ENCODE measurements at regions not wholly inside any gene's neighbourhood (a gene's known extent, or its start where the extent isn't known, plus 50 kb on each side); places are given as distances from the start of the nearest gene placed in this dataset.

GRCh38 chr5:68898951-68899471 lies 194.8 kb upstream of the SLC30A5 start:
- TF ChIP-seq, protein P1, sequence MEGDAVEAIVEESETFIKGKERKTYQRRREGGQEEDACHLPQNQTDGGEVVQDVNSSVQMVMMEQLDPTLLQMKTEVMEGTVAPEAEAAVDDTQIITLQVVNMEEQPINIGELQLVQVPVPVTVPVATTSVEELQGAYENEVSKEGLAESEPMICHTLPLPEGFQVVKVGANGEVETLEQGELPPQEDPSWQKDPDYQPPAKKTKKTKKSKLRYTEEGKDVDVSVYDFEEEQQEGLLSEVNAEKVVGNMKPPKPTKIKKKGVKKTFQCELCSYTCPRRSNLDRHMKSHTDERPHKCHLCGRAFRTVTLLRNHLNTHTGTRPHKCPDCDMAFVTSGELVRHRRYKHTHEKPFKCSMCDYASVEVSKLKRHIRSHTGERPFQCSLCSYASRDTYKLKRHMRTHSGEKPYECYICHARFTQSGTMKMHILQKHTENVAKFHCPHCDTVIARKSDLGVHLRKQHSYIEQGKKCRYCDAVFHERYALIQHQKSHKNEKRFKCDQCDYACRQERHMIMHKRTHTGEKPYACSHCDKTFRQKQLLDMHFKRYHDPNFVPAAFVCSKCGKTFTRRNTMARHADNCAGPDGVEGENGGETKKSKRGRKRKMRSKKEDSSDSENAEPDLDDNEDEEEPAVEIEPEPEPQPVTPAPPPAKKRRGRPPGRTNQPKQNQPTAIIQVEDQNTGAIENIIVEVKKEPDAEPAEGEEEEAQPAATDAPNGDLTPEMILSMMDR (conservative IDR thresholded peaks at IDR 0.05), result no peak
- TF ChIP-seq ZFX (IDR thresholded peaks at IDR 0.05), result no peak
- H3K27ac ChIP-seq, result no peak overlapping the region

DNA sequence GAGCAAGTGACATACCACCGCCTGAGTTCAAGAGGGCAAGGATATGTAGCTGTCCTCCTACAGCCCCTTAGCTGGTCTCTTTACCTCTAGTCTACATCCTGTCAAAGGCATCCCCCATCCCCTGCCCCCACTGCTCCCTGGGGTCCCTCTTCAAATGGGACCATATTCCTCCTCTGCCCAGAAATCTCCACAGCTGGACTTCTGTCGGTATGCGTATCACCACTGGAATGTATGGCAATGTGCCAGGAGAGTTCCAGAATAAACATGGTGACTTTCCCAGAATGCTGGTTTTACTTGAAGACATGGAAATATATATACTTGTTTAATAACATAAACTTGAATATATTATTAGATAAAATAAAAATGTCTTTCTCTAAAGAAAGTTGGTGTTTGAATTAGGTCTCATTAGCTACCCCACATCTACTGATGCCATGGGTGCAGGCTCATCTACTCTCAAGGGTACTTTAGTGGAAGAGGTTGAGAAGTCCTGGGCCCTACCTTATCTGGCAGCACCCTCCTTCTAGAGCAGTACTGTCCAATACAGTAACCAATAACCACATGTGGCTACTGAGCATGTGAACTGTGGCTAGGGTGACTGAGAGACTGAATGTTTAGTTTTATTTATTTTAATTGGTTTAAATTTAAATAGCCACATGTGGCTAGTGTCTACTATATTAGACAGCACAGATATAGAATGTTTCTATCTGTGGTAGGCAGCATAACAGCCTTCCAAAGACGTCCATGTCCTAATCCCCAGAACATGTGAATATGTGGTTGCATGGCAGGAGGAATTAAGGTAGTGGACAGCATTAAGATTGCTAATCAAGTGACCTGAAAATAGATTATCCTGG lies 181.7 kb upstream of the SLC30A5 start:
- no peak overlapping the region for H3K27ac ChIP-seq
- TF ChIP-seq ZFX (IDR thresholded peaks at IDR 0.05), result no peak
- TF ChIP-seq, protein P1 (conservative IDR thresholded peaks at IDR 0.05), result no peak

GRCh38 chr5:68915079-68915478 lies 178.7 kb upstream of the SLC30A5 start:
- TF ChIP-seq, protein P1 (conservative IDR thresholded peaks at IDR 0.05), result no peak
- TF ChIP-seq ZFX (IDR thresholded peaks at IDR 0.05), result no peak
- H3K27ac ChIP-seq, result no peak overlapping the region

GRCh38 chr5:68918306-68918705 lies 175.5 kb upstream of the SLC30A5 start:
- H3K27ac ChIP-seq, result no peak overlapping the region
- no peak for TF ChIP-seq ZFX (IDR thresholded peaks at IDR 0.05)
- TF ChIP-seq, protein P1 (conservative IDR thresholded peaks at IDR 0.05), result no peak

GRCh38 chr5:68919988-68920490 lies 173.8 kb upstream of the SLC30A5 start:
- TF ChIP-seq ZFX (IDR thresholded peaks at IDR 0.05), result no peak
- TF ChIP-seq, protein P1 (conservative IDR thresholded peaks at IDR 0.05), result no peak
- H3K27ac ChIP-seq, result no peak overlapping the region

DNA sequence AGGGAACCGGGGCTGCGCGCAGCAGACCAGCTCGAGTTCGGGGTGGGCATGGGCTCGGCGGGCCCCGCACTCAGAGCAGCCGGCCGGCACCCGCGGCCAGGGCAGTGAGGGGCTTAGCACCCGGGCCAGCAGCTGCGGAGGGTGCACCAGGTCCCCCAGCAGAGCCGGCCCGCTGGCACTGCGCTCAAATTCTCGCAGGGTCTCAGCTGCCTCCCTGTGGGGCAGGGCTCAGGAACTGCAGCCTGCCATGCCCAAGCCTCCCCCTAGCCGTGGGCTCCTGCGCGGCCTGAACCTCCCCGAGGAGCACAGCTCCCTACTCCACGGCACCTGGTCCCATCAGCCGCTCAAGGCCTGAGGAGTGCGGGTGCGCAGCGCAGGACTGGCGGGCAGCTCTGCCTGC lies 172.9 kb upstream of the SLC30A5 start:
- TF ChIP-seq ZFX (IDR thresholded peaks at IDR 0.05), result no peak
- TF ChIP-seq, protein P1 (conservative IDR thresholded peaks at IDR 0.05), result no peak
- H3K27ac ChIP-seq, result no peak overlapping the region
